Stomach (tissue), 4 donors: ENCODE measurements at regions not wholly inside any gene's neighbourhood (a gene's known extent, or its start where the extent isn't known, plus 50 kb on each side); places are given as distances from the start of the nearest gene placed in this dataset.

ENCODE experiments used
- POLR2A ChIP-seq, 4 donors: fragments of 450-650 bp; IDR thresholded peaks; one replicate each; pipeline ENCODE4 v1.6.1; 2016; ENCODE audit warnings: antibody characterized with exemption in 4 of 4, control low read depth in 2 of 4, mild to moderate bottlenecking in 1 of 4, moderate library complexity in 1 of 4
- POLR2AphosphoS5 ChIP-seq, 3 donors: sonication (generic); formaldehyde crosslinking; IDR thresholded peaks; one replicate each; pipeline ENCODE4 v1.6.1; 2016; ENCODE audit warnings: antibody characterized with exemption in 3 of 3

GRCh38 chr6:44593539-44593944 lies 206.0 kb downstream of the CDC5L start:
- TF ChIP-seq POLR2AphosphoS5 (IDR thresholded peaks at IDR 0.05) (no peak), POLR2A (IDR thresholded peaks at IDR 0.05) (no peak)
